Activated naive CD8-positive, alpha-beta T cell treated with anti-CD3 and anti-CD28 coated beads, Interleukin-2, amount 50 U/mL, for 24 hours (primary cell): ENCODE measurements at regions not wholly inside any gene's neighbourhood (a gene's known extent, or its start where the extent isn't known, plus 50 kb on each side); places are given as distances from the start of the nearest gene placed in this dataset.
"Not testable (repeated sequence)": the region's sequence is repeated elsewhere in the genome, so short reads cannot be mapped to it uniquely, and the experiment has no call there.

Source experiments
- ATAC-seq: fragments of 150-1000 bp; cut with Tn5 transposase; one replicate; pipeline ENCODE4 v1.10.0; 2021
- DNase-seq: peaks from one replicate; pipeline ENCODE4 v3.0.0; 2021
- H3K27ac Mint-ChIP-seq: one replicate; pipeline ENCODE4 v1.8.0; 2021; ENCODE audit warnings: mild to moderate bottlenecking, mixed read lengths
- H3K27me3 Mint-ChIP-seq: one replicate; pipeline ENCODE4 v1.8.0; 2021; ENCODE audit warnings: mixed read lengths
- H3K36me3 Mint-ChIP-seq: one replicate; pipeline ENCODE4 v1.8.0; 2021; ENCODE audit warnings: low read depth, mixed read lengths
- H3K4me1 Mint-ChIP-seq: one replicate; pipeline ENCODE4 v1.8.0; 2021; ENCODE audit warnings: mixed read lengths
- H3K4me3 Mint-ChIP-seq: one replicate; pipeline ENCODE4 v1.8.0; 2021; ENCODE audit warnings: mild to moderate bottlenecking, moderate library complexity, mixed read lengths
- H3K9me3 Mint-ChIP-seq: one replicate; pipeline ENCODE4 v1.8.0; 2021; ENCODE audit warnings: mixed read lengths

DNA sequence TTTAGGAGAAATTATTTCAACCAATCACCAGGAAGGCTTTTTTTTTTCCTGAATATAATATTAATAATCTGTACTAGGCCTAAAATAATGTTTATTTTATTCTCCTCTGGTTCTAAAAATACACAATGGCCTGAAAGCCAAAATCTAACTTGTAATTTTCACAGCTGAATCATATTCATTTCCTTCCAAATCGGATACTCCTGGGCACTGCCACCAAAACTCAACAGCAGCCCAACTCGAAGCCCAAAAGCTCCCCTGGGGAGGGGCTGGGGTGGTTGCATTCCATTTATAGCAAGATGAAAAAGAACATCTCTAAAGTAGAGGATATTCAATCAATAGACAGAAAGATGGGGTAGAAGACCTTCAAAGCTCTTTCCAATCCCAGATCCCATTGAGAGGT lies 100.5 kb upstream of the SETBP1 start:
- Mint-ChIP-seq H3K27me3 (peaks cover 6% of the 10 kb centered on the region), H3K9me3 (no peaks in the 10 kb centered on the region), H3K4me3 (peak overlapping the region; percentile 20), H3K4me1 (peaks cover 1% of the 10 kb centered on the region), H3K27ac (no peak overlapping the region), H3K36me3 (no peaks in the 10 kb centered on the region)
- ATAC-seq (no peak), DNase-seq (no peak)

- not testable (repeated sequence) for H3K27ac Mint-ChIP-seq, DNase-seq, H3K4me1 Mint-ChIP-seq, H3K4me3 Mint-ChIP-seq, ATAC-seq, H3K9me3 Mint-ChIP-seq, H3K36me3 Mint-ChIP-seq, H3K27me3 Mint-ChIP-seq
Measured at GRCh38 chr18:44580782-44581181, 99.9 kb upstream of the SETBP1 start.

- no peaks in the 10 kb centered on the region for H3K9me3 Mint-ChIP-seq
- H3K36me3 Mint-ChIP-seq: no peaks in the 10 kb centered on the region
- no peak overlapping the region for H3K27ac Mint-ChIP-seq
- DNase-seq: no peak
- H3K4me3 Mint-ChIP-seq: no peak overlapping the region
- H3K4me1 Mint-ChIP-seq: no peaks in the 10 kb centered on the region
- H3K27me3 Mint-ChIP-seq: peaks cover 7% of the 10 kb centered on the region
- no peak for ATAC-seq
Measured at GRCh38 chr18:44582456-44582855, 98.2 kb upstream of the SETBP1 start.

DNA sequence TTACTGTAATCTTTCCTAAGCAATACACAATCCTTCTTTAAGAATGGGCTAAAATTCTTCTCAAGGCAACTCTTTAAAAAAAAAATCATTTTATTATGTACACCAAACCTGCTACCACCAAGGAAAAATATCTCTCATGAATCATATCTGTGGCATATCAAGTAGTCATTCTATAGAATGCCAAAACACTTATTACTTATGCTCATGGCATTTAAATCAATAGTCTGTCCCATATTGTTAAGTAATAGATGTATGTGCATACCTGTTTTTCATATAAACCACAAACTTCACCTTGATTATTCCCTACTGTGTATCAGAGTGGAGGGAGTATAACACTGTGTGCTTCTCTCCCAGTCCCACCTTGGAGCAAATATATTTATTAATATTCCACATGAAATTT lies 95.8 kb upstream of the SETBP1 start:
- Mint-ChIP-seq H3K27me3 (peaks cover 9% of the 10 kb centered on the region), H3K4me1 (no peaks in the 10 kb centered on the region), H3K4me3 (no peak overlapping the region), H3K9me3 (no peaks in the 10 kb centered on the region), H3K36me3 (no peaks in the 10 kb centered on the region), H3K27ac (no peak overlapping the region)
- ATAC-seq: no peak
- DNase-seq: no peak

- H3K27me3 Mint-ChIP-seq: peaks cover 9% of the 10 kb centered on the region
- H3K4me1 Mint-ChIP-seq: no peaks in the 10 kb centered on the region
- ATAC-seq: no peak
- H3K27ac Mint-ChIP-seq: no peak overlapping the region
- no peaks in the 10 kb centered on the region for H3K36me3 Mint-ChIP-seq
- no peak overlapping the region for H3K4me3 Mint-ChIP-seq
- H3K9me3 Mint-ChIP-seq: no peaks in the 10 kb centered on the region
- no peak for DNase-seq
Measured at GRCh38 chr18:44586782-44587524, 93.7 kb upstream of the SETBP1 start.

- no peaks in the 10 kb centered on the region for H3K9me3 Mint-ChIP-seq
- H3K27ac Mint-ChIP-seq: no peak overlapping the region
- H3K4me3 Mint-ChIP-seq: no peak overlapping the region
- H3K4me1 Mint-ChIP-seq: no peaks in the 10 kb centered on the region
- DNase-seq: no peak
- ATAC-seq: no peak
- peaks cover 7% of the 10 kb centered on the region for H3K27me3 Mint-ChIP-seq
- H3K36me3 Mint-ChIP-seq: no peaks in the 10 kb centered on the region
Measured at GRCh38 chr18:44588508-44588907, 92.2 kb upstream of the SETBP1 start.

GRCh38 chr18:44589693-44590355 lies 90.9 kb upstream of the SETBP1 start:
- no peaks in the 10 kb centered on the region for H3K9me3 Mint-ChIP-seq
- H3K4me1 Mint-ChIP-seq: no peaks in the 10 kb centered on the region
- no peak for DNase-seq
- no peaks in the 10 kb centered on the region for H3K36me3 Mint-ChIP-seq
- ATAC-seq: no peak
- H3K4me3 Mint-ChIP-seq: no peak overlapping the region
- H3K27me3 Mint-ChIP-seq: peaks cover 9% of the 10 kb centered on the region
- H3K27ac Mint-ChIP-seq: no peak overlapping the region

DNA sequence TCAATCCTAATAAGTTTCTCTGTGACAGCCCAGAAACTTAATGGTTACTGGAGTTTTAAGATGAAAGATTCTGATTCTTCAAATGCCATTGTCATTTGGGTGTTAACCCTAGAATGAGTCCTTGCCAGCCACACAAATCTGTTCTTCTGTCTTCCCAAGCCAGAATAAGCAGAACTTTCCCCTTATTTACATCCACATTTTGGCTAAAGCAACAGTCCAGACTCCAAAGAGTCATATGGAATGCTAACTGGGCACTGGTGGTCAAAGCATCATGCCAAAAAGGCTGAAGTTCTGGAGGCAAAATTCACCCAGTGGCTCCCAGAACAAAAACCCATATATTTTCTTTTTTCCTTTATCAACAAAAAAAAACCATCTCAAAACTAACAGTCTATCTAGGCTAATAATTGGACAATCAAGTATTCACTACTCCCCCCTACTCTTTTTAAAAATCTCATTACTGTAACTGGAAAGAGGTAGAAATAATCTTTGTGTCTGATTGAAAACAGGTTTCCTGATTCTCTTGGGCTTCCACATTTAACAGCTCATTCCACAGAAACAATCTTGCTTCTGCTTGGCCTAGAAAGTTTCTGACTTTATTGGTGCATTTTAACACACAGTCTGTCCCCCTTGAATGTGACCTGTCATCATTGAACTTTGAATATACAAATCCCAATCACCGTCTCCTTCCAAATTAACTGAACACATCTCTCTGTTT lies 89.6 kb upstream of the SETBP1 start:
- H3K4me3 Mint-ChIP-seq: no peak overlapping the region
- H3K4me1 Mint-ChIP-seq: no peaks in the 10 kb centered on the region
- DNase-seq (no peak), ATAC-seq (no peak)
- no peak overlapping the region for H3K27ac Mint-ChIP-seq
- no peaks in the 10 kb centered on the region for H3K9me3 Mint-ChIP-seq
- peaks cover 9% of the 10 kb centered on the region for H3K27me3 Mint-ChIP-seq
- no peaks in the 10 kb centered on the region for H3K36me3 Mint-ChIP-seq

DNA sequence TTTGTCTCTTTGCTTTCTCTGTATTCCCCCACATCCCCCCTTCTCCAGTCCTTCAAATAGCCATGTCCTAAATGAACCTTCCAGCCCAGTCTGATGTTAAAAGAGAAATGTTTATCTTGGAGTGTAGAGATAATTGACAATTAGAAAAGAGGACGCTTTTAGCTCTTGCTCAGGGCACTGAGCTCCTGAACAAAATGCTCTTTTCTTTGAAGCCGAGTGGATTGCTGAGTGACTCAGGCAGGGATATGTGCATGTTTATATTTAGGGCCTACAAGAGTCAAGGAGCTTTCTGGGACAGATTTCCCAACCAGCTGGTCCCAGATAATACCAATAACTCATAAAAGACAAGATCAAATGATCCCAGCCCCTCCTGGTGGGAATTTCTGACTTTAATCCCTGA lies 88.0 kb upstream of the SETBP1 start:
- H3K4me3 Mint-ChIP-seq: no peak overlapping the region
- H3K4me1 Mint-ChIP-seq: peaks cover 10% of the 10 kb centered on the region
- no peaks in the 10 kb centered on the region for H3K36me3 Mint-ChIP-seq
- no peak overlapping the region for H3K27ac Mint-ChIP-seq
- peaks cover 12% of the 10 kb centered on the region for H3K27me3 Mint-ChIP-seq
- no peaks in the 10 kb centered on the region for H3K9me3 Mint-ChIP-seq
- ATAC-seq: no peak
- DNase-seq: no peak

GRCh38 chr18:44594799-44595467 lies 85.8 kb upstream of the SETBP1 start:
- no peak for DNase-seq
- Mint-ChIP-seq H3K4me1 (peaks cover 10% of the 10 kb centered on the region), H3K36me3 (no peaks in the 10 kb centered on the region), H3K27ac (no peak overlapping the region), H3K27me3 (peaks cover 11% of the 10 kb centered on the region), H3K4me3 (no peak overlapping the region), H3K9me3 (no peaks in the 10 kb centered on the region)
- no peak for ATAC-seq

GRCh38 chr18:44597797-44598196 lies 82.9 kb upstream of the SETBP1 start:
- peaks cover 12% of the 10 kb centered on the region for H3K27me3 Mint-ChIP-seq
- no peak overlapping the region for H3K4me3 Mint-ChIP-seq
- peaks cover 11% of the 10 kb centered on the region for H3K4me1 Mint-ChIP-seq
- no peak for DNase-seq
- no peaks in the 10 kb centered on the region for H3K9me3 Mint-ChIP-seq
- no peak overlapping the region for H3K27ac Mint-ChIP-seq
- H3K36me3 Mint-ChIP-seq: no peaks in the 10 kb centered on the region
- ATAC-seq: no peak

DNA sequence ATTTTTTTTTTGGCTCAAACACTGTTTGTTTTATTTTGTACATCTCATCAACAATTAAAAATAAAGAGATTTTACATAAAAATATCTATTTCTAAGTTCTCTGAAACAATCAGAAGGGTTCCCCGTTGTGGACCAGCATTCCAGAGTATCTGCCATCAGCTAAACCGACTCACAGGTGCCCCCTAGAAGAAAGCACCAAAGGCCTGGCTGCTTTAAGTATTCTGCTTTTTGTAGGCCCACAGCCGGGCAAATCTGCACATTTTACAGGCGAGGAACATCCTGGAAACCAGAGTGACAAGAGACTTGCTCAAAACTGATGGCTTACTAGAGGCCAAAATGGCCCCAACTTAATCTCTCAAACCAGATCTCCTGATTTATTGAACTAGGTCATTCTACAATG lies 82.2 kb upstream of the SETBP1 start:
- DNase-seq (no peak), ATAC-seq (no peak)
- no peaks in the 10 kb centered on the region for H3K9me3 Mint-ChIP-seq
- H3K4me1 Mint-ChIP-seq: peaks cover 12% of the 10 kb centered on the region
- no peaks in the 10 kb centered on the region for H3K36me3 Mint-ChIP-seq
- H3K27me3 Mint-ChIP-seq: peaks cover 12% of the 10 kb centered on the region
- H3K27ac Mint-ChIP-seq: no peak overlapping the region
- no peak overlapping the region for H3K4me3 Mint-ChIP-seq

DNA sequence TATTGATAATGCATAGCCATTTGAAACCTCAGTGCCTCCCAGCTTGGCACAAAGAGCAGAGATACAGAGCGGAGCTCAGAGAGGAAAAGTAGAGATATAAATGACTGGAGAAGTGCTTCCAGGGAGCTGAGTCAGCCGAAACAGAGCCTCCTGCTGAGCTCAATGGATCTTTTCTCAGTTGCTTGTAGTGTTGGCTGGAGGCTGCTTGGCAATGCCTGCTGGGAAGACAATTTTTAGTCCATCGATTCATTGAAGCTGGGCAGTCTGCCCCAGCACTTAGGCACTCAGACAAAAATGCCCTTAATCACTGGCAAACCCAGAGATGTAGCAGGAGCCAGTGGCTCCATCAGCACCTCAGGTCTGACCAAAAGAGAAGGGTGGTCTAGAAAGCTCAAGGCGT lies 81.3 kb upstream of the SETBP1 start:
- DNase-seq: no peak

DNA sequence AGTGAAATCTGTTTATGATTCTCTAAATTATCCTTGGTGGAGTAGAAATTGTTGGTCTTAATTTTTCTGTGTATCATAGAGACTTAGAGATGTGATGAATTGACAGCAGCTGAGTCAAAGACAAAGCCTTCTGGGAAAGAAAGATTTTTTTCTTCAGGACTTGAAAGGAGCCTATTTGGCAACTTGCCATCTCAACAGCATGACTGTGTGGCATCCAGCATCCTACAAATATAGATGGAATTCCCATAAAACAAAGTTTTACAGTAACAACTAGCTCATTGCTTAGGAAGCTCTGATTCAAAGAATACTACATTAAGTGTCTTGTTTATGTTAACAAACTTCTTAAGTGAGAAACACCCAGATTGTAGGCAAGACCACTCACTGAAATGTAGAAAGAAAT lies 79.2 kb upstream of the SETBP1 start:
- DNase-seq (no peak), ATAC-seq (no peak)
- Mint-ChIP-seq H3K27ac (no peak overlapping the region), H3K4me1 (peaks cover 12% of the 10 kb centered on the region), H3K4me3 (no peak overlapping the region), H3K27me3 (peaks cover 7% of the 10 kb centered on the region), H3K36me3 (no peaks in the 10 kb centered on the region), H3K9me3 (no peaks in the 10 kb centered on the region)

More for the DNA sequence above, 81.3 kb upstream of the SETBP1 start:
- no peak for ATAC-seq
- Mint-ChIP-seq H3K4me3 (no peak overlapping the region), H3K36me3 (no peaks in the 10 kb centered on the region), H3K27ac (no peak overlapping the region), H3K9me3 (no peaks in the 10 kb centered on the region), H3K4me1 (peaks cover 12% of the 10 kb centered on the region), H3K27me3 (peaks cover 7% of the 10 kb centered on the region)

DNA sequence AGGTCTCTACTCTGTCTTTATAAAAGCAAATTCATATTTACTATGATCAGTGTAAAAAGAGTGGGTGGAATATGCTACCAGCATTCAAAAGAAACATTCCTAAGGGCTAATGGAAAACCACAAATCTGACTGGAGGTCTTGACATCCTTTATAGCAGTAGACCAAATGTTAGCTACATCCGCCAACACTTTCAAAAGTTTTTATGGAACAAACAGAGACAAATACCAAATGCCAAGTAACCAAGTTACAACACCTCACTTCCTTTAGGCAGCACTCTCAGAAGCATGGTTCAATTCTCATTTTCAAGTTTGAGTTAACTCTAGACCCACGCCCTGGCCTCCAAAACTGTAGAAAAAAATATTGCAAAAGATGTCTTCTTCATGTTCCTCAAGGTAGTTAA lies 78.3 kb upstream of the SETBP1 start:
- Mint-ChIP-seq H3K4me1 (peaks cover 4% of the 10 kb centered on the region), H3K27ac (no peak overlapping the region), H3K9me3 (no peaks in the 10 kb centered on the region), H3K4me3 (no peak overlapping the region), H3K27me3 (peaks cover 5% of the 10 kb centered on the region), H3K36me3 (no peaks in the 10 kb centered on the region)
- ATAC-seq (no peak), DNase-seq (no peak)
